Body of pancreas (tissue), 4 donors: ENCODE measurements at regions not wholly inside any gene's neighbourhood (a gene's known extent, or its start where the extent isn't known, plus 50 kb on each side); places are given as distances from the start of the nearest gene placed in this dataset.

Experiments
- ATAC-seq: fragments of 150-250 bp; one replicate; pipeline ENCODE4 v1.9.1; 2016
- DNase-seq, 4 donors: peaks; one replicate each; pipeline ENCODE4 v3.0.0-alpha.2; 2019
- H3K27ac ChIP-seq, 4 donors: fragments of 200-600 bp; sonication (generic); 1 replicate in 3 of 4; 2 replicates in 1 of 4; pipeline versions ENCODE4 v1.5.1 to v1.6.1; 2016 to 2019; ENCODE audit warnings: mild to moderate bottlenecking in 1 of 4, mixed read lengths in 1 of 4, moderate library complexity in 1 of 4
- H3K27me3 ChIP-seq, 2 donors: fragments of 200-600 bp; sonication (generic); one replicate each; pipeline ENCODE4 v1.6.0; 2016; ENCODE audit warnings: mild to moderate bottlenecking in 1 of 2
- H3K36me3 ChIP-seq, 2 donors: fragments of 200-600 bp; sonication (generic); replicated peaks in 1 of 2; 2 replicates each; pipeline ENCODE4 v1.5.1; 2016; ENCODE audit warnings: low read depth in 2 of 2; ENCODE audit not compliant: insufficient read depth in 1 of 2
- H3K4me1 ChIP-seq: fragments of 200-600 bp; sonication (generic); one replicate; pipeline ENCODE4 v1.6.0; 2016
- H3K4me3 ChIP-seq, 2 donors: fragments of 200-600 bp; sonication (generic); 1 replicate in 1 of 2; 2 replicates in 1 of 2; pipeline ENCODE4 v1.5.1; 2016 to 2019
- H3K9me3 ChIP-seq, 3 donors: fragments of 200-600 bp; sonication (generic); 1 replicate in 2 of 3; 2 replicates in 1 of 3; pipeline ENCODE4 v1.5.1; 2016
- POLR2A ChIP-seq, 3 donors: fragments of 450-650 bp; IDR thresholded peaks; one replicate each; pipeline ENCODE4 v1.6.1; 2016; ENCODE audit warnings: antibody characterized with exemption in 3 of 3, mild to moderate bottlenecking in 2 of 3
- WGBS, 2 donors: methylation state at CpG; one replicate each; pipeline ENCODE4 v1.1.5; 2017; 5-methylcytosine and 5-hydroxymethylcytosine counted together
- intact Hi-C: fragments of 100-400 bp; cut with DNase I; formaldehyde crosslinking; loops from one replicate; pipeline ENCODE4 v1.15.1; 2023
- TF ChIP-seq, protein P1 (sequence below), 7 experiments: fragments of 450-650 bp in 4 of 7; fragments of 200-600 bp in 3 of 7; sonication (generic) in 3 of 7; IDR thresholded peaks; one replicate each; pipeline ENCODE4 v1.5.1; 2016 to 2019; ENCODE audit warnings: antibody characterized with exemption in 7 of 7

DNA sequence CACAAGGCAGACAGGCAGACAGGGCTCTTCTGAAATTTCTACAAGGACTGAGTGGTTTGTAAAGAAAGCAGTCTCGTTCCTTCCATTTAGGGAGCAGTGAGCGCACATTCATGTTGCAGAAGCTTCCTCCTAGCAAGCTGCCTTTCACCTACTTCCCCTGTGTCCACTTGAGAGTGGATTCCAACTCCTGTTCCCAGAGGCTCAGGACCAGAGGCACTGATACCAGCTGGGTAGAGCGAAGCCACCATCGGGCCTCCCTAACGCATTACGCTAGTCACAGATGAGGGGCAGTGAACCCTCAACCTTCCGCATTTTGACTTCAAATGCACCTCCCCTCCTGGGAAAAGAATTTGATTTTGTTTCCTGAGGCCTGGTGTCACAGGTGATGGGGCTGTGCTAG lies 215.8 kb downstream of the SIPA1L2 start:
- no peaks in the 10 kb centered on the region for H3K27me3 ChIP-seq
- no peaks in the 10 kb centered on the region for H3K36me3 ChIP-seq
- H3K27ac ChIP-seq = no peak overlapping the region
- H3K4me1 ChIP-seq = no peaks in the 10 kb centered on the region
- no peaks in the 10 kb centered on the region for H3K9me3 ChIP-seq
- no peak overlapping the region for H3K4me3 ChIP-seq
- TF ChIP-seq, protein P1, sequence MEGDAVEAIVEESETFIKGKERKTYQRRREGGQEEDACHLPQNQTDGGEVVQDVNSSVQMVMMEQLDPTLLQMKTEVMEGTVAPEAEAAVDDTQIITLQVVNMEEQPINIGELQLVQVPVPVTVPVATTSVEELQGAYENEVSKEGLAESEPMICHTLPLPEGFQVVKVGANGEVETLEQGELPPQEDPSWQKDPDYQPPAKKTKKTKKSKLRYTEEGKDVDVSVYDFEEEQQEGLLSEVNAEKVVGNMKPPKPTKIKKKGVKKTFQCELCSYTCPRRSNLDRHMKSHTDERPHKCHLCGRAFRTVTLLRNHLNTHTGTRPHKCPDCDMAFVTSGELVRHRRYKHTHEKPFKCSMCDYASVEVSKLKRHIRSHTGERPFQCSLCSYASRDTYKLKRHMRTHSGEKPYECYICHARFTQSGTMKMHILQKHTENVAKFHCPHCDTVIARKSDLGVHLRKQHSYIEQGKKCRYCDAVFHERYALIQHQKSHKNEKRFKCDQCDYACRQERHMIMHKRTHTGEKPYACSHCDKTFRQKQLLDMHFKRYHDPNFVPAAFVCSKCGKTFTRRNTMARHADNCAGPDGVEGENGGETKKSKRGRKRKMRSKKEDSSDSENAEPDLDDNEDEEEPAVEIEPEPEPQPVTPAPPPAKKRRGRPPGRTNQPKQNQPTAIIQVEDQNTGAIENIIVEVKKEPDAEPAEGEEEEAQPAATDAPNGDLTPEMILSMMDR (IDR thresholded peaks at IDR 0.05) = no peak
- intact Hi-C loops = no loop called here
- WGBS, 2 donors = 93 to 98% methylated on average over 7 of the region's 7 CpGs
- no peak for ATAC-seq
- no peak for DNase-seq

DNA sequence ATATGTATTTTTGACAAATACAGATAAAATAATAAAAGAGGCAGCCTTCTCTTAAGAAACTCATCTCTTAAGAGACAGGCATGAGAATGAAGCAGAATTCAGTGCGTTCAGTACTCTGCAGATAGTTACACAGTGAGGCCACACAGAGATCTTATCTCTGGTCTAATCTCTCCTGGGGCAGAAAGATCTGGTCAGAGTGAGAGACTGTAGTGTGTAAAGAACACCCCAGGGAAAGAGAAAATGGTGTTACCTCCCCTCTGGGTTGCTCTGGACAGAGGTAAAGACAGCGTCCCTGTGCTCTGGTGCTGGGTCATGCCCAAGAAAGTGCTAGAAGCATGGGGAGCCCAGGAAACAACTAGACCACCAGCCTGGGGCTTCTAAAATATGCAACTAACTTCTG lies 216.3 kb downstream of the SIPA1L2 start:
- no peak for TF ChIP-seq POLR2A (IDR thresholded peaks at IDR 0.05)
- TF ChIP-seq, protein P1 (IDR thresholded peaks at IDR 0.05) = no peak
- H3K4me1 ChIP-seq = no peaks in the 10 kb centered on the region
- ATAC-seq = no peak
- H3K27ac ChIP-seq = no peak overlapping the region
- H3K36me3 ChIP-seq = no peaks in the 10 kb centered on the region
- no peak for DNase-seq
- H3K9me3 ChIP-seq = no peaks in the 10 kb centered on the region
- no peaks in the 10 kb centered on the region for H3K27me3 ChIP-seq
- WGBS, 2 donors = 89 to 94% methylated on average over 2 of the region's 2 CpGs
- intact Hi-C loops = no loop called here
- H3K4me3 ChIP-seq = no peak overlapping the region

DNA sequence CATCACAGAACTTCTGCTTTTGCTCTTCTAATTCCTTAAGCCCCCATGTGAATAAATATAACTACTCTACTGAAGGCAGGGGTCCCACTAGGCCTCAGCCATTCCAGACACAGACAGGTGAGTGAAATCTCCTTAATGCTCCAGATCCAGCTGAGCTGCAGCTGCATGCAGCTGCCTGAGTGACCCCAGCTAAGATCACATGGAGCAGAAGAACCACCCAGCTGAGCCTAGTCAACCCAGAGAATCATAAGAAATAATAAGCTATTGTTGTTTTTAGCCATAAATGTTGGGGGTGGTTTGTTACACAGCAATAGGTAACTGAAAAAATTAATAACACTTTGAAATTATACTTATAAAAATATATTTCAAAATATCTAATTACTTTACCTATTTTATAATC lies 220.3 kb downstream of the SIPA1L2 start:
- Histone ChIP-seq H3K27me3 (no peaks in the 10 kb centered on the region), H3K36me3 (no peaks in the 10 kb centered on the region), H3K4me1 (no peaks in the 10 kb centered on the region), H3K9me3 (no peaks in the 10 kb centered on the region), H3K4me3 (no peak overlapping the region), H3K27ac (no peak overlapping the region)
- intact Hi-C loops = no loop called here
- DNase-seq (no peak), ATAC-seq (no peak)
- no peak for TF ChIP-seq POLR2A (IDR thresholded peaks at IDR 0.05)
- TF ChIP-seq, protein P1 (IDR thresholded peaks at IDR 0.05) = no peak

DNA sequence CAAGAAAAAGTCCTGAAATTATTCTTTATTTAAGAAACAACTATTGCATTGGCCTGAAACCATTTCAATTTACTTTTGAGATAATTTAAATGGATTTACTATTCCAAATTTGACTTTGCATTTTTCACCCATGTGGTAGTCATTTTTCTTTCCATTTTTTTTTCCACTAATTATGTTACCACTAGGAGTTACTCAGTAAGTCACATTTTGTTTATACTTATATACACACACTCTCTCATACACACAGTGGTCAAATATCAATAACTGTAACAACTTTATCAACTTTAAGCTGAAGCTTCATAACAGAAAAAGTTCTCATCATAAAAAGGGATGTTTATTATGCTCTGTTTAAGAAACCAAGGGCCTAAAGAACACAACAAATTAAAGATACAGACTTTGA lies 222.8 kb downstream of the SIPA1L2 start:
- intact Hi-C loops = no loop called here
- DNase-seq (no peak), ATAC-seq (no peak)
- H3K27ac ChIP-seq = no peak overlapping the region
- no peak for TF ChIP-seq POLR2A (IDR thresholded peaks at IDR 0.05)
- TF ChIP-seq, protein P1 (IDR thresholded peaks at IDR 0.05) = no peak
- no peaks in the 10 kb centered on the region for H3K4me1 ChIP-seq
- H3K27me3 ChIP-seq = no peaks in the 10 kb centered on the region
- no peak overlapping the region for H3K4me3 ChIP-seq
- H3K9me3 ChIP-seq = no peaks in the 10 kb centered on the region
- H3K36me3 ChIP-seq = no peaks in the 10 kb centered on the region

DNA sequence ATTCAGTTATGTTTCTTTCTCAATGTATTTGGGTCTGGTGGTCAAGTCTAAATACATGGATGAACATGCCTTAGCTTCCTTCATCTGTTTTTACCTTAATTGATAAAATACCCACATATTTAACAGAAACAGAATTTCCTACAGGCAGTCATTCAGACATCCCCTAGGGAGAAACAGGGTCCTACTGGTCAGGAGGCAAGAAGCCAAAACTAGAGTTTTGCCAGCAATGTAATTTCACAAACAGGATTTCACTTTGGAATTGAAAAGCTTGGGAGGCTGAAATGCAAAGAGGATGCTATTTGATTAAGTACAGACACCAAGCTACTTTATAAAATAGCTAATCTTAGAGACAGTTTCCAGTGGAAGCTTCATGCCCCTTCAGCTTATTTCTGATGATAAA lies 224.2 kb downstream of the SIPA1L2 start:
- intact Hi-C loops = no loop called here
- no peaks in the 10 kb centered on the region for H3K36me3 ChIP-seq
- H3K9me3 ChIP-seq = no peaks in the 10 kb centered on the region
- no peak for ATAC-seq
- H3K27ac ChIP-seq = no peak overlapping the region
- no peak overlapping the region for H3K4me3 ChIP-seq
- DNase-seq = no peak
- no peaks in the 10 kb centered on the region for H3K27me3 ChIP-seq
- H3K4me1 ChIP-seq = no peaks in the 10 kb centered on the region
- no peak for TF ChIP-seq POLR2A (IDR thresholded peaks at IDR 0.05)
- TF ChIP-seq, protein P1 (IDR thresholded peaks at IDR 0.05) = no peak
